H1 (cell line): ENCODE measurements at regions not wholly inside any gene's neighbourhood (a gene's known extent, or its start where the extent isn't known, plus 50 kb on each side); places are given as distances from the start of the nearest gene placed in this dataset.
A peak's percentile ranks its signal among the peaks of the same experiment; 100 is the strongest.

Experiments
- CTCF ChIA-PET: fragments of 300-600 bp; sonication (Branson Sonifier 250); formaldehyde crosslinking; loops from one replicate; lab custom pipeline; 2021; ENCODE audit not compliant: partially characterized antibody; lab: Charles Lee
- POLR2A ChIA-PET: fragments of 300-600 bp; sonication (Branson Sonifier 250); formaldehyde crosslinking; loops from one replicate; lab custom pipeline; 2021; ENCODE audit warnings: inconsistent platforms; ENCODE audit not compliant: partially characterized antibody; lab: Charles Lee
- DNase-seq, 2 experiments: peaks; one replicate each; pipeline versions ENCODE4 v3.0.0 to v3.0.0-alpha.2; 2010 to 2022; ENCODE audit warnings: low spot score in 2 of 2, low read depth in 1 of 2, mixed read lengths in 1 of 2
- FAIRE-seq: peaks from 2 replicates; lab custom pipeline; 2011; peaks lifted over from hg19 to GRCh38; lab: Jason Lieb, UNC
- H2AFZ ChIP-seq: 2 replicates; pipeline ENCODE4 v1.8.1; 2012; ENCODE audit warnings: low read length, inconsistent platforms
- H2AK5ac ChIP-seq: 2 replicates; pipeline ENCODE4 v1.6.1; 2013; ENCODE audit warnings: low read depth, low read length
- H2BK120ac ChIP-seq: replicated peaks from 2 replicates; pipeline ENCODE3; 2013; ENCODE audit warnings: low read depth, low read length, inconsistent platforms
- H2BK12ac ChIP-seq: 2 replicates; pipeline ENCODE4 v1.6.1; 2013; ENCODE audit warnings: low read depth, low read length
- H2BK15ac ChIP-seq: 2 replicates; pipeline ENCODE4 v1.6.1; 2013; ENCODE audit warnings: low read length
- H2BK20ac ChIP-seq: 2 replicates; pipeline ENCODE4 v1.6.1; 2013; ENCODE audit warnings: low read length
- H2BK5ac ChIP-seq: 2 replicates; pipeline ENCODE4 v1.6.1; 2013; ENCODE audit warnings: low read depth, low read length
- H3K14ac ChIP-seq: 2 replicates; pipeline ENCODE4 v1.6.1; 2013; ENCODE audit warnings: inconsistent platforms; ENCODE audit not compliant: insufficient read length
- H3K18ac ChIP-seq: 2 replicates; pipeline ENCODE4 v1.6.1; 2013; ENCODE audit warnings: low read length; ENCODE audit errors: extremely low read depth
- H3K23ac ChIP-seq: 2 replicates; pipeline ENCODE4 v1.6.1; 2013; ENCODE audit warnings: inconsistent platforms; ENCODE audit not compliant: insufficient read length
- H3K23me2 ChIP-seq: 2 replicates; pipeline ENCODE4 v1.6.1; 2013; ENCODE audit warnings: low read depth, low read length
- H3K27ac ChIP-seq: 2 replicates; pipeline ENCODE4 v1.6.1; 2011; ENCODE audit warnings: low read depth, low read length, inconsistent platforms
- H3K27me3 ChIP-seq, 4 experiments: replicated peaks in 1 of 4; 1 replicate in 1 of 4; 2 replicates in 3 of 4; pipeline versions ENCODE4 v1.6.1 to v1.8.1; 2011 to 2013; ENCODE audit warnings: low read length in 3 of 4, mild to moderate bottlenecking in 3 of 4, inconsistent platforms in 2 of 4, mixed read lengths in 2 of 4, moderate library complexity in 1 of 4; ENCODE audit not compliant: control insufficient read depth in 3 of 4, insufficient read depth in 3 of 4; ENCODE audit errors: extremely low read depth in 1 of 4
- H3K36me3 ChIP-seq, 4 experiments: 2 replicates each; pipeline versions ENCODE4 v1.6.1 to v1.8.1; 2011 to 2013; ENCODE audit warnings: mild to moderate bottlenecking in 4 of 4, low read length in 3 of 4, moderate library complexity in 2 of 4, control low read depth in 1 of 4, inconsistent platforms in 1 of 4; ENCODE audit not compliant: insufficient read depth in 4 of 4, control insufficient read depth in 2 of 4
- H3K4ac ChIP-seq: replicated peaks from 2 replicates; pipeline ENCODE3; 2013; ENCODE audit warnings: low read length, low read depth, mixed read lengths, inconsistent platforms; ENCODE audit not compliant: insufficient read length
- H3K4me1 ChIP-seq, 4 experiments: replicated peaks in 1 of 4; 1 replicate in 1 of 4; 2 replicates in 3 of 4; pipeline versions ENCODE4 v1.6.1 to v1.8.1; 2011 to 2013; ENCODE audit warnings: low read length in 3 of 4, inconsistent platforms in 2 of 4, mixed read lengths in 1 of 4; ENCODE audit not compliant: insufficient read depth in 4 of 4, control insufficient read depth in 3 of 4
- H3K4me2 ChIP-seq, 2 experiments: 2 replicates each; pipeline versions ENCODE4 v1.6.1 to v1.8.1; 2011 to 2013; ENCODE audit warnings: low read depth in 2 of 2, low read length in 2 of 2, control low read depth in 1 of 2, inconsistent platforms in 1 of 2, mild to moderate bottlenecking in 1 of 2; ENCODE audit not compliant: insufficient read depth in 1 of 2
- H3K4me3 ChIP-seq, 4 experiments: fragments of 200-600, 300-600 bp in 1 of 4; sonication (generic), shearing (Covaris generic), sonication (Bioruptor Twin) in 1 of 4; 2 replicates each; pipeline versions ENCODE4 v1.5.1 to v1.8.1; 2011 to 2016; ENCODE audit warnings: low read length in 4 of 4, low read depth in 3 of 4, control low read depth in 2 of 4, inconsistent platforms in 2 of 4, mild to moderate bottlenecking in 2 of 4, mixed read lengths in 1 of 4, moderate library complexity in 1 of 4; ENCODE audit not compliant: insufficient read depth in 2 of 4; ENCODE audit errors: extremely low read depth in 1 of 4
- H3K56ac ChIP-seq: replicated peaks from 2 replicates; pipeline ENCODE3; 2013; ENCODE audit warnings: low read depth, mild to moderate bottlenecking, mixed read lengths, low read length, inconsistent platforms; ENCODE audit not compliant: insufficient read length
- H3K79me1 ChIP-seq: 2 replicates; pipeline ENCODE4 v1.6.1; 2013; ENCODE audit warnings: low read depth, low read length, control low read depth
- H3K79me2 ChIP-seq, 2 experiments: 2 replicates each; pipeline versions ENCODE4 v1.6.1 to v1.8.1; 2012 to 2013; ENCODE audit warnings: low read length in 2 of 2, mild to moderate bottlenecking in 2 of 2, inconsistent platforms in 1 of 2; ENCODE audit not compliant: insufficient read depth in 2 of 2, control insufficient read depth in 1 of 2
- H3K9ac ChIP-seq, 4 experiments: replicated peaks in 1 of 4; 1 replicate in 1 of 4; 2 replicates in 3 of 4; pipeline versions ENCODE4 v1.6.1 to v1.8.1; 2011 to 2013; ENCODE audit warnings: low read depth in 3 of 4, low read length in 3 of 4, control low read depth in 2 of 4, mild to moderate bottlenecking in 2 of 4, moderate library complexity in 2 of 4, inconsistent platforms in 1 of 4; ENCODE audit errors: extremely low read depth in 1 of 4
- H3K9me3 ChIP-seq, 2 experiments: 2 replicates each; pipeline versions ENCODE4 v1.6.1 to v1.8.1; 2012 to 2013; ENCODE audit warnings: mild to moderate bottlenecking in 2 of 2, moderate library complexity in 2 of 2, control low read depth in 1 of 2, inconsistent platforms in 1 of 2, low read depth in 1 of 2, low read length in 1 of 2, mixed read lengths in 1 of 2; ENCODE audit not compliant: insufficient read depth in 2 of 2
- H4K20me1 ChIP-seq, 2 experiments: replicated peaks in 1 of 2; 2 replicates each; pipeline versions ENCODE3 to v1.8.1; 2011 to 2013; ENCODE audit warnings: inconsistent platforms in 2 of 2, low read length in 2 of 2, mild to moderate bottlenecking in 1 of 2; ENCODE audit not compliant: insufficient read depth in 2 of 2, control insufficient read depth in 1 of 2
- H4K5ac ChIP-seq: 2 replicates; pipeline ENCODE4 v1.6.1; 2013; ENCODE audit warnings: low read length, low read depth, mixed read lengths, inconsistent platforms; ENCODE audit not compliant: insufficient read length
- H4K8ac ChIP-seq: 2 replicates; pipeline ENCODE4 v1.8.0; 2013; ENCODE audit warnings: mild to moderate bottlenecking, moderate library complexity, low read length, inconsistent platforms; ENCODE audit not compliant: insufficient read depth; ENCODE audit errors: extremely low read depth
- H4K91ac ChIP-seq: replicated peaks from 2 replicates; pipeline ENCODE3; 2013; ENCODE audit warnings: low read length, mixed read lengths, inconsistent platforms; ENCODE audit not compliant: insufficient read length
- RAD21 ChIP-seq, 2 experiments: IDR thresholded peaks in 1 of 2; conservative IDR thresholded peaks in 1 of 2; 2 replicates each; pipeline ENCODE4 v1.6.1; 2011; ENCODE audit warnings: low read depth in 2 of 2, low read length in 2 of 2, improper control_type of control experiment in 1 of 2, inconsistent platforms in 1 of 2, mild to moderate bottlenecking in 1 of 2, moderate library complexity in 1 of 2
- TAF7 ChIP-seq: optimal IDR thresholded peaks from 2 replicates; pipeline ENCODE3; 2011; ENCODE audit warnings: low read depth, mild to moderate bottlenecking, inconsistent platforms, low read length, moderate library complexity, borderline replicate concordance
- YY1 ChIP-seq: IDR thresholded peaks from 2 replicates; pipeline ENCODE4 v1.6.1; 2011; ENCODE audit warnings: low read depth, mild to moderate bottlenecking, low read length
- WGBS, 2 experiments: shearing (Covaris generic) in 1 of 2; methylation state at CpG; one replicate each; pipeline versions ENCODE4 v1.1.6 to v1.1.7; 2013 to 2015; ENCODE audit warnings: low lambda C conversion rate in 2 of 2, mixed read lengths in 2 of 2, inconsistent platforms in 1 of 2, low coverage in 1 of 2, missing lambda C conversion rate in 1 of 2; ENCODE audit not compliant: insufficient replicate concordance in 2 of 2, insufficient coverage in 1 of 2, insufficient read length in 1 of 2; ENCODE audit errors: extremely low coverage in 1 of 2, missing lambda C conversion rate in 1 of 2; 5-methylcytosine and 5-hydroxymethylcytosine counted together
- TF ChIP-seq, protein P1 (sequence below), 3 experiments: IDR thresholded peaks; 1 replicate in 2 of 3; 2 replicates in 1 of 3; pipeline versions ENCODE4 v1.5.1 to v1.6.1; 2011; ENCODE audit warnings: low read length in 3 of 3, mild to moderate bottlenecking in 3 of 3, inconsistent platforms in 2 of 3, low read depth in 1 of 3, moderate library complexity in 1 of 3; ENCODE audit not compliant: insufficient read depth in 1 of 3; ENCODE audit errors: control extremely low read depth in 1 of 3
- TF ChIP-seq, protein P2 (sequence below): IDR thresholded peaks from 2 replicates; pipeline ENCODE4 v1.6.1; 2012; ENCODE audit warnings: low read length, inconsistent platforms

DNA sequence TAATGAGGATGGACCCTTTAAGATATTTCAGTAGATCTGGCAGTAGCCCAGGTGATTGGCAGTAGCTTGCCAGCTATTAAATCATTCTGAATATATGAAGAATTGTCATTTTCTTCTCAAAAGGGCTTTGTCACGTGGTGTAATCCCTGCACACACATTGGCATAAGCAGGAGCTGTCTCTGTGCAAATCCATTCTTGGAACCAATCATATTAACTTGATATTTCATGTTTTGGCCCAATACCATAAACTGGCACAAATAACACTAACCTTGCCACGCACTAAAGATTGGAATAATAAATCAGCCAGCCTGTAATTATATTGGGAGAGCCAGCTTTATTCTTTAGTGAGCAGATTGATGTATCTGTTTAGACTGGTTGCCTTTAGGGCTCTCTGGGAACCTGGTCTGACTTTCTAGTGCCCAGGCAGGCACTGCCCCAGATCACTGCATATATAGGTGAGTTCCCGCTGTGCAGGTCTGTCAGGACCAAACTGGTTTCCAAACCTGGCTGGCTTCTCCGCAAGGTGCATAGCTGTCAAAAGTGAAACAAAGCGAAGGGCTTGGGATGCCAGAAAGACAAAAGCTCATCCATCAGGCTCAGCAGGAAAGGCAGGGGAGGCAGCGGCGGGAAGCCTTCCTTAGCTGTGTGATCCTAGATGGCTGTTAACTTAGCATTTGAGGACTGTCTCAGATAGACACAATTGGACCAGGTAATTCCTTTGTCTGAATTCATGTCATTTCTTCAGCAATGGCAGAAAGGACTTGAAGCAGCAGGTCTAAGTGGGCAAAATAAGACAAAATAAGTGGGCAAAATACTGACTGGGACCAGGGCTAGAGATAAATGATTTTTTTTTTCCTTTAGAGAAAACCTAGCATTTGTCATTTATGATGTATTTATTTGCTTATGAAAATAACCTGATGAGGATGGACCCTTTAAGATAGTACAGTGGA is 128.8 kb upstream of the DYRK2 start:
- no peaks in the 10 kb centered on the region for H3K79me1 ChIP-seq
- no peaks in the 10 kb centered on the region for H3K36me3 ChIP-seq
- H3K27me3 ChIP-seq = no peaks in the 10 kb centered on the region
- no peaks in the 10 kb centered on the region for H4K20me1 ChIP-seq
- H3K79me2 ChIP-seq = no peaks in the 10 kb centered on the region
- H3K4me3 ChIP-seq = peak overlapping the region in 1 of 4 experiments; percentile 19; a peak in 1 of 8 replicates
- H3K56ac ChIP-seq = no peak overlapping the region
- no peak overlapping the region for H3K27ac ChIP-seq
- H2BK20ac ChIP-seq = peak overlapping the region; percentile 41; the same call in 1 of the 2 replicates
- no peak overlapping the region; the same call in 1 of the 2 replicates for H3K18ac ChIP-seq
- no peak overlapping the region for H4K5ac ChIP-seq
- H2BK5ac ChIP-seq = no peak overlapping the region
- H2BK12ac ChIP-seq = no peak overlapping the region
- WGBS, 2 experiments = 25% methylated on average over 7 of the region's 7 CpGs; no CpG with 5 or more reads in 1 of the 2 experiments
- FAIRE-seq = peak; percentile 99
- H3K23ac ChIP-seq = no peak overlapping the region
- no peak overlapping the region for H2BK15ac ChIP-seq
- H3K4me2 ChIP-seq = peak overlapping the region; percentile 37 to 57; a peak in 2 of 4 replicates
- H4K91ac ChIP-seq = no peak overlapping the region
- peak overlapping the region; percentile 54; the same call in 1 of the 2 replicates for H2AK5ac ChIP-seq
- ChIA-PET POLR2A (interaction anchor here (0.6 to 1.4 kb wide), 4 partner anchors 11 to 1292 kb away, joined by 3 to 4 read pairs (median 4); no protein-coding TSS in a partner anchor), CTCF (interaction anchor here (1.0 to 2.1 kb wide), 2 partner anchors 13 to 97 kb away, joined by 3 to 7 read pairs; no protein-coding TSS in a partner anchor)
- no peak overlapping the region for H2BK120ac ChIP-seq
- peak; percentile 67 to 82 for DNase-seq
- H3K14ac ChIP-seq = no peak overlapping the region
- no peak overlapping the region for H4K8ac ChIP-seq
- H3K9me3 ChIP-seq = no peaks in the 10 kb centered on the region
- H3K4me1 ChIP-seq = peaks cover 7 to 19% (median 12%) of the 10 kb centered on the region in 4 experiments; a peak in 6 of 7 replicates
- H2AFZ ChIP-seq = no peak overlapping the region
- H3K4ac ChIP-seq = no peak overlapping the region
- H3K9ac ChIP-seq = no peak overlapping the region
- no peaks in the 10 kb centered on the region; the same call in 1 of the 2 replicates for H3K23me2 ChIP-seq
- TF ChIP-seq TAF7 (no peak), YY1 (peak; percentile 79; the same call in 1 of the 2 replicates), RAD21 (IDR thresholded peaks at IDR 0.05 in 1 of 2, conservative IDR thresholded peaks at IDR 0.05 in 1 of 2; ENCODE audit: low read depth in 2 of 2, low read length in 2 of 2) (peak in 1 of 2 experiments; percentile 30; a peak in 2 of 4 replicates)
- TF ChIP-seq, protein P1, sequence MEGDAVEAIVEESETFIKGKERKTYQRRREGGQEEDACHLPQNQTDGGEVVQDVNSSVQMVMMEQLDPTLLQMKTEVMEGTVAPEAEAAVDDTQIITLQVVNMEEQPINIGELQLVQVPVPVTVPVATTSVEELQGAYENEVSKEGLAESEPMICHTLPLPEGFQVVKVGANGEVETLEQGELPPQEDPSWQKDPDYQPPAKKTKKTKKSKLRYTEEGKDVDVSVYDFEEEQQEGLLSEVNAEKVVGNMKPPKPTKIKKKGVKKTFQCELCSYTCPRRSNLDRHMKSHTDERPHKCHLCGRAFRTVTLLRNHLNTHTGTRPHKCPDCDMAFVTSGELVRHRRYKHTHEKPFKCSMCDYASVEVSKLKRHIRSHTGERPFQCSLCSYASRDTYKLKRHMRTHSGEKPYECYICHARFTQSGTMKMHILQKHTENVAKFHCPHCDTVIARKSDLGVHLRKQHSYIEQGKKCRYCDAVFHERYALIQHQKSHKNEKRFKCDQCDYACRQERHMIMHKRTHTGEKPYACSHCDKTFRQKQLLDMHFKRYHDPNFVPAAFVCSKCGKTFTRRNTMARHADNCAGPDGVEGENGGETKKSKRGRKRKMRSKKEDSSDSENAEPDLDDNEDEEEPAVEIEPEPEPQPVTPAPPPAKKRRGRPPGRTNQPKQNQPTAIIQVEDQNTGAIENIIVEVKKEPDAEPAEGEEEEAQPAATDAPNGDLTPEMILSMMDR (IDR thresholded peaks at IDR 0.05; ENCODE audit: control extremely low read depth in 1 of 3, insufficient read depth in 1 of 3, low read depth in 1 of 3, low read length in 3 of 3) = no peak
- TF ChIP-seq, protein P2, sequence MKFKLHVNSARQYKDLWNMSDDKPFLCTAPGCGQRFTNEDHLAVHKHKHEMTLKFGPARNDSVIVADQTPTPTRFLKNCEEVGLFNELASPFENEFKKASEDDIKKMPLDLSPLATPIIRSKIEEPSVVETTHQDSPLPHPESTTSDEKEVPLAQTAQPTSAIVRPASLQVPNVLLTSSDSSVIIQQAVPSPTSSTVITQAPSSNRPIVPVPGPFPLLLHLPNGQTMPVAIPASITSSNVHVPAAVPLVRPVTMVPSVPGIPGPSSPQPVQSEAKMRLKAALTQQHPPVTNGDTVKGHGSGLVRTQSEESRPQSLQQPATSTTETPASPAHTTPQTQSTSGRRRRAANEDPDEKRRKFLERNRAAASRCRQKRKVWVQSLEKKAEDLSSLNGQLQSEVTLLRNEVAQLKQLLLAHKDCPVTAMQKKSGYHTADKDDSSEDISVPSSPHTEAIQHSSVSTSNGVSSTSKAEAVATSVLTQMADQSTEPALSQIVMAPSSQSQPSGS = peak; percentile 80; the same call in 1 of the 2 replicates
